ENCODE measurements at regions not wholly inside any gene's neighbourhood (a gene's known extent, or its start where the extent isn't known, plus 50 kb on each side); places are given as distances from the start of the nearest gene placed in this dataset.
A peak's percentile ranks its signal among the peaks of the same experiment; 100 is the strongest.

- no peak overlapping the region for H3K27ac ChIP-seq
- no peak overlapping the region for H3K4me3 ChIP-seq
- H3K4me1 ChIP-seq (ENCODE audit: insufficient read depth): no peaks in the 10 kb centered on the region
- WGBS, 3 donors: 44 to 46% (median 45%) methylated on average over 6 of the region's 6 CpGs
- no peaks in the 10 kb centered on the region for H3K9me3 ChIP-seq
- H3K36me3 ChIP-seq: no peaks in the 10 kb centered on the region
- no peaks in the 10 kb centered on the region for H3K27me3 ChIP-seq
- TF ChIP-seq EP300 (IDR thresholded peaks at IDR 0.05) (no peak), CTCF (IDR thresholded peaks at IDR 0.05) (peak in 2 of 3 donors; percentile 11 to 24), POLR2A (IDR thresholded peaks at IDR 0.05) (no peak)
- intact Hi-C loops (cut with DNase I): no loop called here
- DNase-seq: no peak
Observed at GRCh38 chr4:159446266-159446976, 343.5 kb downstream of the RAPGEF2 start.

GRCh38 chr4:159447296-159447695, 344.4 kb downstream of the RAPGEF2 start:
- H3K27me3 ChIP-seq: no peaks in the 10 kb centered on the region
- no peak for DNase-seq
- H3K27ac ChIP-seq: no peak overlapping the region
- WGBS, 3 donors: 32 to 37% (median 35%) methylated on average over 4 of the region's 4 CpGs
- H3K4me1 ChIP-seq (ENCODE audit: insufficient read depth): no peaks in the 10 kb centered on the region
- no peaks in the 10 kb centered on the region for H3K9me3 ChIP-seq
- intact Hi-C loops (cut with DNase I): no loop called here
- H3K4me3 ChIP-seq: no peak overlapping the region
- H3K36me3 ChIP-seq: no peaks in the 10 kb centered on the region
- TF ChIP-seq POLR2A (IDR thresholded peaks at IDR 0.05) (no peak), EP300 (IDR thresholded peaks at IDR 0.05) (no peak), CTCF (IDR thresholded peaks at IDR 0.05) (no peak)

- 86 to 92% (median 91%) methylated on average over 2 of the region's 2 CpGs for WGBS, 3 donors
- H3K4me1 ChIP-seq (ENCODE audit: insufficient read depth): no peaks in the 10 kb centered on the region
- H3K27ac ChIP-seq: no peak overlapping the region
- H3K36me3 ChIP-seq: no peaks in the 10 kb centered on the region
- TF ChIP-seq CTCF (IDR thresholded peaks at IDR 0.05) (no peak), POLR2A (IDR thresholded peaks at IDR 0.05) (no peak), EP300 (IDR thresholded peaks at IDR 0.05) (no peak)
- intact Hi-C loops (cut with DNase I): no loop called here
- H3K4me3 ChIP-seq: no peak overlapping the region
- H3K9me3 ChIP-seq: no peaks in the 10 kb centered on the region
- no peak for DNase-seq
- no peaks in the 10 kb centered on the region for H3K27me3 ChIP-seq
Observed at GRCh38 chr4:159451006-159451405, 348.1 kb downstream of the RAPGEF2 start.

- Histone ChIP-seq H3K4me3 (no peak overlapping the region), H3K36me3 (no peaks in the 10 kb centered on the region), H3K27me3 (no peaks in the 10 kb centered on the region), H3K9me3 (no peaks in the 10 kb centered on the region), H3K4me1 (ENCODE audit: insufficient read depth) (no peaks in the 10 kb centered on the region), H3K27ac (no peak overlapping the region)
- WGBS, 3 donors: 13 to 26% (median 15%) methylated on average over 3 of the region's 3 CpGs
- no peak for TF ChIP-seq EP300 (IDR thresholded peaks at IDR 0.05)
- no peak for TF ChIP-seq CTCF (IDR thresholded peaks at IDR 0.05)
- no peak for TF ChIP-seq POLR2A (IDR thresholded peaks at IDR 0.05)
- no peak for DNase-seq
- intact Hi-C loops (cut with DNase I): no loop called here
Observed at GRCh38 chr4:159455675-159456237, 352.9 kb downstream of the RAPGEF2 start.

Measured in ovary (tissue), 7 donors.